ENCODE measurements at regions not wholly inside any gene's neighbourhood (a gene's known extent, or its start where the extent isn't known, plus 50 kb on each side); places are given as distances from the start of the nearest gene placed in this dataset.
A peak's percentile ranks its signal among the peaks of the same experiment; 100 is the strongest.

DNA sequence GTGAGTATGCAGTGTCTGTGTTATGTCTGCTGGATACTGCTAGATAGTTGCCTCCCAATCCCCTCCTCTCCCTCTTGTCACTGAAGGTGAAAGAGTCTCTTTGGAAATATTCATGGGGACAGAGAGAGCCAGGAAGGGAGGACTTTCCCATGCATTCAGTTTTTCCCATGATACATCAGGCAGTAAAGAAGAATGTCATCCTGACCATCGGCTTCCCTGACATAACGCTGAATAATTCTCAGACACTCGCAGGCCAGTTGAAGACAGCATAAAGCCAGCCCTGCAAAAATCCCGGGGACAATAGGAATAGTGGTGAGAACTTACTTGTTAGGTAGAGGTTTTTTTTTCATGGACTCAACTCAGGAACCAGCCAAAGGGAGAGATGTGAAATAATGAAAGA, 58.1 kb downstream of the KLF4 start:
- Histone ChIP-seq H3K36me3 (no peaks in the 10 kb centered on the region), H3K4me1 (replicated peaks) (peaks cover 4% of the 10 kb centered on the region; the same call in 1 of the 2 replicates), H3K4me3 (no peak overlapping the region), H3K27ac (no peak overlapping the region), H3K9me3 (replicated peaks) (no peaks in the 10 kb centered on the region), H3K27me3 (replicated peaks) (no peaks in the 10 kb centered on the region)
- no peak for DNase-seq (ENCODE audit: low read depth in 1 of 2, low spot score in 2 of 2)

- DNase-seq (ENCODE audit: low read depth in 1 of 2, low spot score in 2 of 2), result no peak
- Histone ChIP-seq H3K27me3 (replicated peaks) (no peaks in the 10 kb centered on the region), H3K36me3 (no peaks in the 10 kb centered on the region), H3K4me3 (no peak overlapping the region), H3K27ac (no peak overlapping the region), H3K4me1 (replicated peaks) (peaks cover 7% of the 10 kb centered on the region), H3K9me3 (replicated peaks) (no peaks in the 10 kb centered on the region)
Observed at GRCh38 chr9:107430071-107430470, 59.5 kb downstream of the KLF4 start.

DNA sequence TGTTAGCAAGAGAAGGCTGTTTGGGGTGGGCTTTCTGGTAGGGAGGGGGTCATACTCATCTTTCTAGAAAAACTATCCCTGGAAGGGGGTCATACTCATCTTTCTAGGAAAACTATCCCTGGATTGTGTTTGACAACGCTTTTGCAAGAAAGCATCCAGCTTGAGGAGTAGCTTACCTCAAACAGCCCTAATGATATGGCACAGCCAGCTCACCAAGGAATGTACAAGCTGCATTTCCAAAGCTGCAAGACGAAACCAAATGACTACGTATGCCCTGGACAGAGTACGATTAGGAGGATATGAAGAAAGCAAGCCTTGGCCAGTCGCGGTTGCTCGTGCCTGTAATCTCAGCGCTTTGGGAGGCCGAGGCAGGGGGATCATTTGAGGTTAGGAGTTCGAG, 63.4 kb downstream of the KLF4 start:
- H3K4me3 ChIP-seq, result no peak overlapping the region
- no peak overlapping the region for H3K27ac ChIP-seq
- no peaks in the 10 kb centered on the region for H3K36me3 ChIP-seq
- peaks cover 6% of the 10 kb centered on the region; the same call in 1 of the 2 replicates for H3K4me1 ChIP-seq (replicated peaks)
- DNase-seq (ENCODE audit: low read depth in 1 of 2, low spot score in 2 of 2), result no peak
- no peaks in the 10 kb centered on the region for H3K27me3 ChIP-seq (replicated peaks)
- no peaks in the 10 kb centered on the region for H3K9me3 ChIP-seq (replicated peaks)

DNA sequence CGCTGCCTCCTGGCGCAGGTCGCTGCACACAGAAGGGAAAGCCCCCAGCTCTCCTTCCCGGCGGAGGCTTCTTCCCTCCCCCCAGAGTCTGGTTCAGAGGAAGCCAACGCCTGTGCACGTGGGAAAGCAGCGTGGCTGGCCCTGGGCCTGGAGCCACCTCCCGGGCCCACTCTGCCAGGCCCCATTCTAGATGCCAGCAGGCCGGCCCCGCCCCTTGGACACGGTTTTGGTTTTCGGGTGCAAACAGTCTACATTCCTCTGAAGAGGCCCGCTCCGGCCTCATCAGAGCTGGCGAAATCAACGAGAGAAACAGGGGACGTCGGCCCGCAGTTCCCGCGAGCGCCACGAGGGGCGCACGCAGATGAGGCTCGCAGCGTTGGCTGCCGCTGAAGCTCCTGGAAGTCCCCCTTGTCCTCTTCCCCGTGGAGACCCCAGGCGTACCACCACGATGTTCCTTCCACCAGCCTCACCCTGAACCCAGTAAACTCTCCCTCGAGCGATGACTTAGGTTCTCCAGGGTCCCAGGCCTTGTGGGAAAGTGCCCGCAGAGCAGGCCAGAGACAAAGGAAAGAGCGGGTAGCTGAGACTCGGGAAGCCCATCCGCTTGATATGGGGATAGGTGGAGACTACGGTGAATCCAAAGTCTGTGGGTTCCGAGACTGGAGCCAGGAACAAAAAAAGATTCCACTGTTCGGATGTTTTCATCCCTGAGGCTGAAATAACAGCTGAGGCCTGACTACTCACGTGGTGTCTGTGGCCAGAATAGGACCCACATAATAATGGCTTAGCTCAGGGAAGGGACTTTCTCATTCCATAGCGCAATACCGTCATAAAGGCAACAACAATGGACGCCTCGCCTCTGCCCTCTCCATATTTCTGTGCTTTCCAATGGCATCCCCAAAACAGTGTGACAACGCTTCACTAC, 64.2 kb downstream of the KLF4 start:
- Histone ChIP-seq H3K9me3 (replicated peaks) (no peaks in the 10 kb centered on the region), H3K4me3 (peak overlapping the region; percentile 20; the same call in 1 of the 2 replicates)
- peak; percentile 58 to 65 for DNase-seq (ENCODE audit: low read depth in 1 of 2, low spot score in 2 of 2)

DNA sequence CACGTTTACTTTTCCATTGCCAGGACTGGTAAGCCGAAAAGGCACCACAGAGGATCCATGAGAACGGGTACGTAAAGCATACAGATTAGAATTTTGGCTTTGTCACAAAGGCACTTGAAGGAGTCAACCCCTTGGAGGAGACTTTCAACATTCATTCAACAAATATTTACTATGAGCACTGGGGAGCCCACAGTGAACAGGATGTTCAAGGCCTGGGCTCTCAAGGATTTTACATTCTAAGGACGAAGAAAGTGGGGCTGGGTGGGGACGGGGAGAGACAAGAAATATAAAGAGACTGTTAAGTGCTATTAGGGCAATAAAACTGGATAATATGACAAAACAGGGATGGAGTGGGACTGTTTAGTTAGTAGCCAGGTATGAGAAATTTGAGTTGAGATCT, 66.0 kb downstream of the KLF4 start:
- H3K4me3 ChIP-seq, result no peak overlapping the region
- peaks cover 6% of the 10 kb centered on the region; the same call in 1 of the 2 replicates for H3K4me1 ChIP-seq (replicated peaks)
- no peaks in the 10 kb centered on the region for H3K9me3 ChIP-seq (replicated peaks)
- no peak overlapping the region for H3K27ac ChIP-seq
- no peaks in the 10 kb centered on the region for H3K27me3 ChIP-seq (replicated peaks)
- DNase-seq (ENCODE audit: low read depth in 1 of 2, low spot score in 2 of 2), result no peak
- no peaks in the 10 kb centered on the region for H3K36me3 ChIP-seq

More for the DNA sequence above, 64.2 kb downstream of the KLF4 start:
- Histone ChIP-seq H3K27ac (no peak overlapping the region), H3K36me3 (no peaks in the 10 kb centered on the region), H3K4me1 (replicated peaks) (peaks cover 6% of the 10 kb centered on the region; the same call in 1 of the 2 replicates), H3K27me3 (replicated peaks) (no peaks in the 10 kb centered on the region)

DNA sequence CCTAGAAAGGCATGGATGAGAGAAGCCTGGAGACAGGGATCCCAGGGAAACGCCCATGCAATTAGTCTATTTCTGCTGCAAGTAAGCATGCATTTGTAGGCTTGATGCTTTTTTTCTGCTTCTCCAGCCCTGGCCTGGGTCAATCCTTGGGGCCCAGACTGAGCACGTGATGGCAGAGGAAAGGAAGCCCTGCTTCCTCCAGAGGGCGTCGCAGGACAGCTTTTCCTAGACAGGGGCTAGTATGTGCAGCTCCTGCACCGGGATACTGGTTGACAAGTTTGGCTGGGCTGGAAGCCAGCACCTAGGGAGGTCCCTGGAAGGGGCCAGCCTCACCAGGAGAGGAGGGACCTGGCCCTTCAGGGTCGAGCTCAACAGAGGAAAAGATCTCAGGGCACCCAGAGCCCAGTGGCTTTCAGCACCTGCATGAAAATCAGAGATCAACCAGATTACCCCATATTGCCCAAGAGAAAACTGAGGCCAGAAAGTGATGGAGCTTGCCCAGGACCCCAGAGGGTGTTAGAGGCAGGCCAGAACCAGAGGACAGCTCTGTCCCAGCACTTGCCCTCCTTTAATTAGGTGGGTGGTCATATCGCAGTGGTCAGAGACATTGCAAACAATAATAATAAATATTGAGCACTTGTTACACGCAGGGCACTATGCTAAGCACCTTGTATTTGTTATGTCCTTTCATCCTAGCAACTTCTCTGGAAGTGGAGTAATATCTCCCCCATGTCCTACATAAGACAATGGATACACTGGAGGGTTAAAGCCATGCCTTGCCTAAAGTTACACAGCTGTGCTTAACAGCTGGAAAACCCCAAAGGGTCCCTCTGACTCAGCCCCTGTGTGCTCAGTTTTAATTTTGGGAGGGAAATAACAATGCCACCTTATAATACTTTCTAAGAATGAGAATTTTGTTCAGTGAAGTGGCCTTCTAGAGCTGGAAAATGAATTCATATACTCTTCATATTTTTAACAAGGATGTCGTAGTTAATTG, 67.1 kb downstream of the KLF4 start:
- Histone ChIP-seq H3K27me3 (replicated peaks) (no peaks in the 10 kb centered on the region), H3K36me3 (no peaks in the 10 kb centered on the region), H3K27ac (no peak overlapping the region), H3K4me1 (replicated peaks) (peaks cover 6% of the 10 kb centered on the region; the same call in 1 of the 2 replicates), H3K4me3 (no peak overlapping the region), H3K9me3 (replicated peaks) (no peaks in the 10 kb centered on the region)
- DNase-seq (ENCODE audit: low read depth in 1 of 2, low spot score in 2 of 2), result peak; percentile 44 to 75

- Histone ChIP-seq H3K27me3 (replicated peaks) (no peaks in the 10 kb centered on the region), H3K4me3 (no peak overlapping the region)
Observed at GRCh38 chr9:107410420-107410819, 79.1 kb downstream of the KLF4 start.

GRCh38 chr9:107409581-107410389, 79.8 kb downstream of the KLF4 start:
- Histone ChIP-seq H3K9me3 (replicated peaks) (no peaks in the 10 kb centered on the region), H3K27ac (no peak overlapping the region), H3K4me1 (replicated peaks) (no peaks in the 10 kb centered on the region), H3K27me3 (replicated peaks) (no peaks in the 10 kb centered on the region), H3K36me3 (no peaks in the 10 kb centered on the region), H3K4me3 (no peak overlapping the region)
- no peak for DNase-seq (ENCODE audit: low read depth in 1 of 2, low spot score in 2 of 2)

More at GRCh38 chr9:107410420-107410819, 79.1 kb downstream of the KLF4 start:
- H3K27ac ChIP-seq, result no peak overlapping the region
- DNase-seq (ENCODE audit: low read depth in 1 of 2, low spot score in 2 of 2), result no peak
- no peaks in the 10 kb centered on the region for H3K36me3 ChIP-seq
- no peaks in the 10 kb centered on the region for H3K9me3 ChIP-seq (replicated peaks)
- H3K4me1 ChIP-seq (replicated peaks), result no peaks in the 10 kb centered on the region

GRCh38 chr9:107407675-107408074, 81.9 kb downstream of the KLF4 start:
- H3K36me3 ChIP-seq, result no peaks in the 10 kb centered on the region
- H3K27me3 ChIP-seq (replicated peaks), result no peaks in the 10 kb centered on the region
- H3K4me3 ChIP-seq, result no peak overlapping the region
- no peaks in the 10 kb centered on the region for H3K9me3 ChIP-seq (replicated peaks)
- H3K4me1 ChIP-seq (replicated peaks), result no peaks in the 10 kb centered on the region
- no peak overlapping the region for H3K27ac ChIP-seq
- DNase-seq (ENCODE audit: low read depth in 1 of 2, low spot score in 2 of 2), result no peak

DNA sequence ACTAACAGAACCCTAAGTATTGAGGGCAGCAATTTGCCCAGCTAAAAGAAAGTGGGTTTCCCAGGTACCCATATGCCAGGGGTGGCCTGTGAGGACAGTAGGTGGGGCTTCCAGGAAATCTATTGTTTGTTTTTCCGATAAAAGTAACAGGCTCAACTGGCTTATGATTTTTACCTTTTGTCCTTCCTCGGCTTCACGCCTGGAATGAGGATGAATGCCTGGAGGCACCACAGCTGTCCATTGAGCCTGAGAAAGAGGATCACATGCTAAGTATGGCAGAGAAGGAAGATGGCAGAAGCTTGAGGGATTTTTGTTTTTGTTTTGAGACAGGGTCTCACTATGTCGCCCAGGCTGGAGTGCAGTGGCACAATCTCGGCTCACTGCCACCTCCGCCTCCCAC, 84.1 kb downstream of the KLF4 start:
- H3K36me3 ChIP-seq, result no peaks in the 10 kb centered on the region
- H3K9me3 ChIP-seq (replicated peaks), result no peaks in the 10 kb centered on the region
- no peak for DNase-seq (ENCODE audit: low read depth in 1 of 2, low spot score in 2 of 2)
- no peaks in the 10 kb centered on the region for H3K4me1 ChIP-seq (replicated peaks)
- H3K27ac ChIP-seq, result no peak overlapping the region
- no peak overlapping the region for H3K4me3 ChIP-seq
- no peaks in the 10 kb centered on the region for H3K27me3 ChIP-seq (replicated peaks)

- H3K9me3 ChIP-seq (replicated peaks), result no peaks in the 10 kb centered on the region
Observed at GRCh38 chr9:107404736-107405135, 84.8 kb downstream of the KLF4 start.

DNA sequence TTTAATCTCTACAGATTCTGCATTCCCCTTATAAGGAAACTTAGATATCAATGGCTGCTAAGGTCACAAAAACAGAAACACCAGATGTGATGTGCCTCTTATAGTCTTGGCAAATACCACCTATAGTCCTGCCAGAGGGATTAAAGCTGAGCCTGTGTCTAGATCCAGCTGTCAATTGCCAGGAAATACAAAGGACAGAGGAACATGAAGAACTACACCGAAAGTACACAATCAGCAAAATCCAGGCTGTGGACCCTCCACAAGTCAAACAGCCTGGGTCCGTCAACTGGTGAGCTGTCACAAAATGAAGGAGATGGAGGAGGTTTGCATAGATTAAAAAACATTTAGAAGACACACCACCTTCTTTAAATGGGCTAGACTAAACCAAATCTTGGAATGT, 85.4 kb downstream of the KLF4 start:
- no peaks in the 10 kb centered on the region for H3K9me3 ChIP-seq (replicated peaks)
- no peak overlapping the region for H3K4me3 ChIP-seq
- H3K27me3 ChIP-seq (replicated peaks), result no peaks in the 10 kb centered on the region
- no peak for DNase-seq (ENCODE audit: low read depth in 1 of 2, low spot score in 2 of 2)
- no peaks in the 10 kb centered on the region for H3K36me3 ChIP-seq
- H3K27ac ChIP-seq, result no peak overlapping the region
- H3K4me1 ChIP-seq (replicated peaks), result no peaks in the 10 kb centered on the region

More at GRCh38 chr9:107404736-107405135, 84.8 kb downstream of the KLF4 start:
- DNase-seq (ENCODE audit: low read depth in 1 of 2, low spot score in 2 of 2), result no peak
- Histone ChIP-seq H3K4me1 (replicated peaks) (no peaks in the 10 kb centered on the region), H3K27ac (no peak overlapping the region), H3K27me3 (replicated peaks) (no peaks in the 10 kb centered on the region), H3K36me3 (no peaks in the 10 kb centered on the region), H3K4me3 (no peak overlapping the region)

Data from SJSA1 (cell line).